ENCODE measurements at regions not wholly inside any gene's neighbourhood (a gene's known extent, or its start where the extent isn't known, plus 50 kb on each side); places are given as distances from the start of the nearest gene placed in this dataset.

DNA sequence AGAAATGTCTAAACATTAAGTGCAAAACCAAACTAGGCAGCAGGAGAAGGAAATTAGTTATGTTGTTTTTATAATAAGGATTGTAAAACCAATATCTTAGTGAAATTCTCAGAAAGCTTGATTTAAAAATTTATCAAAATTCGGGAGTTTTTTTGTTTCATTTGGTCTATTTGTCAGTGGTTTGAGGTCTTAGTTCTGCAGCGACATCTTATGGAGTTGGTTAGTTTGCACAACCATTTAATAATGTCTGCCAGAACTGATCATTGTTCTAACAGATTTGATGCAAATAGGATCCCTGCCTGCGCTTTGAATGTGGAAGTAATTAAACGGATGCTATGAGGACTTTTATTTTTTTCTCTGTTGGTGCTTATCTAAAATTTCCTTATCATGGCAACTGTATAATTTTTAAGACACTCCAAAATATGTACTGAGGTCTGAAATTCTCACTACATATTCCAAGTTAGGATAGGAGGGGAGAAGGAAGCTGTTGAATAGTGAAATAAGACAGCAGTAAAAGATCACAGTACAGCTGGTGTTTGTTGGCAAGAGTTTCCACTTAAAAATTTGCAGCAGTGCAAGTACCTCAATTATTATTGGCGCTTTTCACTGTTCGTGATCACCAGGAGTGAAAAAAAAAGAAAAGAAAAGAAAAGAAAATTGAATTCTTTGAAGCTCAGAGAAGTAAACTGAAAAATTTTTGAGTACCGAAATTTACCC is 2521.4 kb downstream of the ARAP2 start:
- intact Hi-C loops (cut with micrococcal nuclease; ENCODE audit: unreplicated experiment) = no loop called here
- no peaks in the 10 kb centered on the region for H3K27me3 Mint-ChIP-seq (ENCODE audit: unreplicated experiment)
- no peak overlapping the region for H3K4me3 Mint-ChIP-seq (ENCODE audit: low read depth, unreplicated experiment)
- no TSS peak for BruUV-seq (replicated peaks)
- no peak for TF ChIP-seq CTCF (IDR thresholded peaks at IDR 0.05; ENCODE audit: unreplicated experiment)
- CTCF ChIA-PET = no interaction called here
- H3K9me3 Mint-ChIP-seq (ENCODE audit: low read depth, unreplicated experiment) = peaks cover 3% of the 10 kb centered on the region
- no peaks in the 10 kb centered on the region for H3K36me3 Mint-ChIP-seq (ENCODE audit: insufficient read depth, unreplicated experiment)
- no peak overlapping the region for H3K27ac Mint-ChIP-seq (ENCODE audit: unreplicated experiment)
- H3K4me1 Mint-ChIP-seq (ENCODE audit: low read depth, unreplicated experiment) = no peaks in the 10 kb centered on the region
- no peak for DNase-seq

DNA sequence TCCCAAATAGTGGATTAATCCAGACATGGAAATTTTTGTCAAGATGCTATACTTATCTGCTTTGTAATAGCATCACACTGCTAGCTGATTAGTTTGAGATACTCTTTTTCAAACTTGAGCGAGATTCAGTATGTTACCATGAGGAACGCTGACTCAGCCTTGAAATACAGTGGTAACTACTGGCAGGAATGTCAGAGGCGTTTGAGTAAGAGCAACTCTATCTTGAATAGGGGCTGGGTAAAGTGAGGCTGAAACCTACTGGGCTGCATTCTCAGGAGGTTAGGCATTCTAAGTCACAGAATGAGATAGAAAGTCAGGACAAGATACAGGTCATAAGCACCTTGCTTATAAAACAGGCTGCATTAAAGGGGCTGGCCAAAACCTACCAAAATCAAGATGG is 2519.6 kb downstream of the ARAP2 start:
- TF ChIP-seq CTCF (IDR thresholded peaks at IDR 0.05; ENCODE audit: unreplicated experiment) = no peak
- Mint-ChIP-seq H3K27ac (ENCODE audit: unreplicated experiment) (no peak overlapping the region), H3K4me1 (ENCODE audit: low read depth, unreplicated experiment) (no peaks in the 10 kb centered on the region), H3K27me3 (ENCODE audit: unreplicated experiment) (no peaks in the 10 kb centered on the region), H3K4me3 (ENCODE audit: low read depth, unreplicated experiment) (no peak overlapping the region), H3K9me3 (ENCODE audit: low read depth, unreplicated experiment) (no peaks in the 10 kb centered on the region), H3K36me3 (ENCODE audit: insufficient read depth, unreplicated experiment) (no peaks in the 10 kb centered on the region)
- intact Hi-C loops (cut with micrococcal nuclease; ENCODE audit: unreplicated experiment) = no loop called here
- CTCF ChIA-PET = no interaction called here
- DNase-seq = no peak
- no TSS peak for BruUV-seq (replicated peaks)

DNA sequence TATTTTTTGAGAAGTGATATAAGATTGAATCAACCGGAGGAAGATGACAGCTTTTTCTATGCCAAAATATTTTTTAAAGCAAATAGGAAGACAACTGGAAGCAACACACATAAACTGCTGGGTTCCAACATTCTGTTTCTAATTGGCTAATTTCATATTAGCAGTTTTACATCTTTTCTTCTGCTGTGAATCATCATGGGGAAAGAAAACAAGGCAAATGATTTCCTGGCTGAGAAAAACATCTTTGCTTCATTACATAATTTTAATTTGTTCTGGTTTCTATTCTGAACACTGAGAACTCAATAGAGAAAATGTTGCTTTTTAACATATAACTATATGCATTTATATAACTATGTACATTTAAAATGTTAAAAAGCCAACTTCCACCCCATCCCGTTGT is 2518.5 kb downstream of the ARAP2 start:
- H3K4me1 Mint-ChIP-seq (ENCODE audit: low read depth, unreplicated experiment) = no peaks in the 10 kb centered on the region
- intact Hi-C loops (cut with micrococcal nuclease; ENCODE audit: unreplicated experiment) = no loop called here
- no peaks in the 10 kb centered on the region for H3K36me3 Mint-ChIP-seq (ENCODE audit: insufficient read depth, unreplicated experiment)
- BruUV-seq (replicated peaks) = no TSS peak
- H3K27ac Mint-ChIP-seq (ENCODE audit: unreplicated experiment) = no peak overlapping the region
- H3K9me3 Mint-ChIP-seq (ENCODE audit: low read depth, unreplicated experiment) = no peaks in the 10 kb centered on the region
- CTCF ChIA-PET = no interaction called here
- TF ChIP-seq CTCF (IDR thresholded peaks at IDR 0.05; ENCODE audit: unreplicated experiment) = no peak
- DNase-seq = no peak
- H3K27me3 Mint-ChIP-seq (ENCODE audit: unreplicated experiment) = no peaks in the 10 kb centered on the region
- no peak overlapping the region for H3K4me3 Mint-ChIP-seq (ENCODE audit: low read depth, unreplicated experiment)

GRCh38 chr4:33737726-33738125 is 2506.6 kb downstream of the ARAP2 start:
- intact Hi-C loops (cut with micrococcal nuclease; ENCODE audit: unreplicated experiment) = no loop called here
- no peaks in the 10 kb centered on the region for H3K36me3 Mint-ChIP-seq (ENCODE audit: insufficient read depth, unreplicated experiment)
- TF ChIP-seq CTCF (IDR thresholded peaks at IDR 0.05; ENCODE audit: unreplicated experiment) = no peak
- peaks cover 6% of the 10 kb centered on the region for H3K9me3 Mint-ChIP-seq (ENCODE audit: low read depth, unreplicated experiment)
- DNase-seq = no peak
- no TSS peak for BruUV-seq (replicated peaks)
- H3K27ac Mint-ChIP-seq (ENCODE audit: unreplicated experiment) = no peak overlapping the region
- no peak overlapping the region for H3K4me3 Mint-ChIP-seq (ENCODE audit: low read depth, unreplicated experiment)
- H3K4me1 Mint-ChIP-seq (ENCODE audit: low read depth, unreplicated experiment) = no peaks in the 10 kb centered on the region
- CTCF ChIA-PET = no interaction called here
- no peaks in the 10 kb centered on the region for H3K27me3 Mint-ChIP-seq (ENCODE audit: unreplicated experiment)

Data from Calu3 (cell line).